Esophagus squamous epithelium (tissue), 5 donors: ENCODE measurements at regions not wholly inside any gene's neighbourhood (a gene's known extent, or its start where the extent isn't known, plus 50 kb on each side); places are given as distances from the start of the nearest gene placed in this dataset.

Source experiments
- DNase-seq: peaks from one replicate; lab custom pipeline; 2025; lab: John Stamatoyannopoulos, UW
- H3K27ac ChIP-seq, 4 donors: fragments of 200-600 bp; sonication (generic); one replicate each; pipeline ENCODE4 v1.5.1; 2016 to 2019; ENCODE audit warnings: mild to moderate bottlenecking in 1 of 4
- H3K27me3 ChIP-seq, 4 donors: fragments of 200-600 bp; sonication (generic); 1 replicate in 3 of 4; 2 replicates in 1 of 4; pipeline versions ENCODE4 v1.5.1 to v1.6.0; 2017 to 2021; ENCODE audit warnings: antibody characterized with exemption in 1 of 4
- H3K36me3 ChIP-seq, 3 donors: fragments of 200-600 bp; sonication (generic); one replicate each; pipeline ENCODE4 v1.5.1; 2016 to 2019
- H3K4me1 ChIP-seq, 3 donors: fragments of 200-600 bp; sonication (generic); one replicate each; pipeline ENCODE4 v1.5.1; 2017 to 2019
- H3K4me3 ChIP-seq, 4 donors: fragments of 200-600 bp; sonication (generic); 1 replicate in 3 of 4; 2 replicates in 1 of 4; pipeline ENCODE4 v1.5.1; 2016 to 2019; ENCODE audit warnings: mild to moderate bottlenecking in 2 of 4, moderate library complexity in 1 of 4
- H3K9me3 ChIP-seq, 3 donors: fragments of 200-600 bp; sonication (generic); one replicate each; pipeline ENCODE4 v1.5.1; 2016 to 2019
- CTCF ChIP-seq, 6 experiments: fragments of 450-650 bp in 4 of 6; fragments of 200-600 bp in 2 of 6; sonication (generic) in 2 of 6; IDR thresholded peaks; one replicate each; pipeline ENCODE4 v1.5.1; 2016 to 2019; ENCODE audit warnings: antibody characterized with exemption in 6 of 6, mild to moderate bottlenecking in 4 of 6, moderate library complexity in 4 of 6
- POLR2A ChIP-seq, 4 donors: fragments of 450-650 bp; IDR thresholded peaks; one replicate each; pipeline ENCODE4 v1.6.1; 2017; ENCODE audit warnings: antibody characterized with exemption in 4 of 4, mild to moderate bottlenecking in 4 of 4, moderate library complexity in 3 of 4
- WGBS, 2 donors: methylation state at CpG; one replicate each; pipeline ENCODE4 v1.1.5; 2018; 5-methylcytosine and 5-hydroxymethylcytosine counted together
- intact Hi-C: fragments of 100-400 bp; cut with DNase I; formaldehyde crosslinking; loops from one replicate; pipeline ENCODE4 v1.15.0; 2022
- donor health status: DM: yes; HTN: yes; CAD: no.

GRCh38 chr3:6571448-6571847, 289.5 kb upstream of the GRM7 start:
- intact Hi-C loops, result no loop called here
- H3K9me3 ChIP-seq, result no peaks in the 10 kb centered on the region
- H3K27ac ChIP-seq, result no peak overlapping the region
- WGBS, 2 donors, result 59 to 69% methylated on average over 3 of the region's 3 CpGs
- no peak for DNase-seq
- TF ChIP-seq CTCF (IDR thresholded peaks at IDR 0.05) (no peak), POLR2A (IDR thresholded peaks at IDR 0.05) (no peak)
- no peaks in the 10 kb centered on the region for H3K4me1 ChIP-seq
- no peaks in the 10 kb centered on the region for H3K36me3 ChIP-seq
- H3K4me3 ChIP-seq, result no peak overlapping the region
- no peaks in the 10 kb centered on the region for H3K27me3 ChIP-seq

- intact Hi-C loops, result no loop called here
- Histone ChIP-seq H3K27ac (peak overlapping the region in 2 of 4 donors; percentile 16 to 30), H3K27me3 (no peaks in the 10 kb centered on the region), H3K4me1 (no peaks in the 10 kb centered on the region), H3K4me3 (no peak overlapping the region), H3K36me3 (no peaks in the 10 kb centered on the region), H3K9me3 (no peaks in the 10 kb centered on the region)
- DNase-seq, result no peak
- TF ChIP-seq POLR2A (IDR thresholded peaks at IDR 0.05), result no peak
- no peak for TF ChIP-seq CTCF (IDR thresholded peaks at IDR 0.05)
Measured at GRCh38 chr3:6577584-6577983, 283.3 kb upstream of the GRM7 start.

- no peak overlapping the region for H3K4me3 ChIP-seq
- no peaks in the 10 kb centered on the region for H3K4me1 ChIP-seq
- no peaks in the 10 kb centered on the region for H3K9me3 ChIP-seq
- H3K36me3 ChIP-seq, result no peaks in the 10 kb centered on the region
- intact Hi-C loops, result no loop called here
- WGBS, 2 donors, result 38 to 47% methylated on average over 1 of the region's 1 CpG
- TF ChIP-seq POLR2A (IDR thresholded peaks at IDR 0.05), result no peak
- TF ChIP-seq CTCF (IDR thresholded peaks at IDR 0.05), result no peak
- peak overlapping the region in 1 of 4 donors; percentile 16 for H3K27ac ChIP-seq
- DNase-seq, result no peak
- H3K27me3 ChIP-seq, result no peaks in the 10 kb centered on the region
Measured at GRCh38 chr3:6578526-6578925, 282.4 kb upstream of the GRM7 start.

GRCh38 chr3:6580808-6581207, 280.1 kb upstream of the GRM7 start:
- no peaks in the 10 kb centered on the region for H3K36me3 ChIP-seq
- no peak overlapping the region for H3K27ac ChIP-seq
- H3K27me3 ChIP-seq, result no peaks in the 10 kb centered on the region
- DNase-seq, result no peak
- WGBS, 2 donors, result 74 to 75% methylated on average over 2 of the region's 2 CpGs
- no peaks in the 10 kb centered on the region for H3K9me3 ChIP-seq
- H3K4me3 ChIP-seq, result no peak overlapping the region
- TF ChIP-seq CTCF (IDR thresholded peaks at IDR 0.05) (no peak), POLR2A (IDR thresholded peaks at IDR 0.05) (no peak)
- no peaks in the 10 kb centered on the region for H3K4me1 ChIP-seq
- intact Hi-C loops, result no loop called here

GRCh38 chr3:6585360-6585759, 275.6 kb upstream of the GRM7 start:
- TF ChIP-seq POLR2A (IDR thresholded peaks at IDR 0.05), result no peak
- TF ChIP-seq CTCF (IDR thresholded peaks at IDR 0.05), result no peak
- DNase-seq, result no peak
- no peaks in the 10 kb centered on the region for H3K36me3 ChIP-seq
- WGBS, 2 donors, result 92% methylated on average over 11 of the region's 11 CpGs
- no peaks in the 10 kb centered on the region for H3K4me1 ChIP-seq
- H3K9me3 ChIP-seq, result no peaks in the 10 kb centered on the region
- no peak overlapping the region for H3K4me3 ChIP-seq
- intact Hi-C loops, result no loop called here
- no peak overlapping the region for H3K27ac ChIP-seq
- H3K27me3 ChIP-seq, result no peaks in the 10 kb centered on the region
